ENCODE measurements at regions not wholly inside any gene's neighbourhood (a gene's known extent, or its start where the extent isn't known, plus 50 kb on each side); places are given as distances from the start of the nearest gene placed in this dataset.

DNA sequence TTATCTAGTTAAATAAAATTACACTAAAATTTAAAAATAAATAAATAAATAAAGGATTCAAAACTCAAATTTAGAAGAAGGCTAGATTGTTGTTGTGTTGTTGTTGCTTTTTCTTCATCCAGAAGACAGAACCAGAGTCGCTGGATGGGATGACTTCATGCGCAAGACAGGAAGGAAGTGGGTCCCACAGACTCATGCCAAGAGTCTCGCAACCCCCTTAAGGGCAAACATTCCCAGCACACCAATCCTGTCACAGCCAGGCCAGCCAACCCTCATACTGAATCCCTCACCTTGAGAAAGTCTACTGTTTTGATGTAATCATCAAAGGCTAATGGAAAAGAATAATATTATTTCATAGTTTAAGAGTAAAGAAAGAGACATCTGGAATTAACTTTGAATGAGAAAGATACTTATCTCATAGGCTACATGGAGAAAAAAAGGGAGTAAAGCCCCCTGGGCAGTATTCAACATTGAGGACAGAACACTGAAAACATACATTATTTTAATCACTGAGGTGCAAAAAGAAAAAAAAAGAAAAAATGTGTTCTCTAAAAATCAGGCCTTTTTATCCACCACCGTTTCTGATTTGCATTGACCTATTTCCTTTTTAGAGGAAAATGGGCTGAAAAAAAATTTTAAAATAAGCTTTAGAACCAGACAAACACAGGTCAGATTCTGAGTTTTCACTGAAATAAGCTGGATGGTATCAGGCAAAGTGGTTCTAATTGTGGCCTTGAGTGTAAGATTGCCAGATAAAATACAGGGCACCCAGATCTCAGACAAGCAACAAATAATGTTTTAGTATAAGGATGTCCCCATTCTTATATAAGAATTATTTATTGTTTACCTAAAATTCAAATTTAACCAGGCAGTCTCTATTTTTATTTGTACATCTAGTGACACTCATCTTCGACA is 826.5 kb downstream of the TNS3 start:
- H3K4me3 ChIP-seq (ENCODE audit: low read length, poor library complexity, severe bottlenecking): no peak overlapping the region
- H3K79me2 ChIP-seq (ENCODE audit: insufficient read depth, low read length): no peaks in the 10 kb centered on the region
- no peaks in the 10 kb centered on the region for H3K4me1 ChIP-seq (ENCODE audit: insufficient read depth, low read length, poor library complexity, severe bottlenecking)
- H3K9ac ChIP-seq (ENCODE audit: low read depth, low read length, poor library complexity, severe bottlenecking): no peak overlapping the region
- H3F3A ChIP-seq (ENCODE audit: low read depth): no peaks in the 10 kb centered on the region
- no peaks in the 10 kb centered on the region for H3K36me3 ChIP-seq (ENCODE audit: insufficient read depth, low read length)
- no peak overlapping the region for H2AFZ ChIP-seq (ENCODE audit: low read length)
- TF ChIP-seq EZH2phosphoT487 (IDR thresholded peaks at IDR 0.05; ENCODE audit: borderline replicate concordance): no peak
- TF ChIP-seq, protein P1, sequence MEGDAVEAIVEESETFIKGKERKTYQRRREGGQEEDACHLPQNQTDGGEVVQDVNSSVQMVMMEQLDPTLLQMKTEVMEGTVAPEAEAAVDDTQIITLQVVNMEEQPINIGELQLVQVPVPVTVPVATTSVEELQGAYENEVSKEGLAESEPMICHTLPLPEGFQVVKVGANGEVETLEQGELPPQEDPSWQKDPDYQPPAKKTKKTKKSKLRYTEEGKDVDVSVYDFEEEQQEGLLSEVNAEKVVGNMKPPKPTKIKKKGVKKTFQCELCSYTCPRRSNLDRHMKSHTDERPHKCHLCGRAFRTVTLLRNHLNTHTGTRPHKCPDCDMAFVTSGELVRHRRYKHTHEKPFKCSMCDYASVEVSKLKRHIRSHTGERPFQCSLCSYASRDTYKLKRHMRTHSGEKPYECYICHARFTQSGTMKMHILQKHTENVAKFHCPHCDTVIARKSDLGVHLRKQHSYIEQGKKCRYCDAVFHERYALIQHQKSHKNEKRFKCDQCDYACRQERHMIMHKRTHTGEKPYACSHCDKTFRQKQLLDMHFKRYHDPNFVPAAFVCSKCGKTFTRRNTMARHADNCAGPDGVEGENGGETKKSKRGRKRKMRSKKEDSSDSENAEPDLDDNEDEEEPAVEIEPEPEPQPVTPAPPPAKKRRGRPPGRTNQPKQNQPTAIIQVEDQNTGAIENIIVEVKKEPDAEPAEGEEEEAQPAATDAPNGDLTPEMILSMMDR (conservative IDR thresholded peaks at IDR 0.05; ENCODE audit: low read length): no peak
- no peaks in the 10 kb centered on the region for H3K9me3 ChIP-seq (ENCODE audit: insufficient read depth, low read depth, low read length)
- H4K20me1 ChIP-seq (ENCODE audit: insufficient read depth, low read length, poor library complexity, severe bottlenecking): no peaks in the 10 kb centered on the region
- no peaks in the 10 kb centered on the region for H3K9me2 ChIP-seq (replicated peaks; ENCODE audit: low read depth, low read length)
- H3K4me2 ChIP-seq (ENCODE audit: low read depth, low read length, poor library complexity, severe bottlenecking): no peak overlapping the region
- no peaks in the 10 kb centered on the region for H3K27me3 ChIP-seq (ENCODE audit: insufficient read depth, low read length, poor library complexity, severe bottlenecking)

DNA sequence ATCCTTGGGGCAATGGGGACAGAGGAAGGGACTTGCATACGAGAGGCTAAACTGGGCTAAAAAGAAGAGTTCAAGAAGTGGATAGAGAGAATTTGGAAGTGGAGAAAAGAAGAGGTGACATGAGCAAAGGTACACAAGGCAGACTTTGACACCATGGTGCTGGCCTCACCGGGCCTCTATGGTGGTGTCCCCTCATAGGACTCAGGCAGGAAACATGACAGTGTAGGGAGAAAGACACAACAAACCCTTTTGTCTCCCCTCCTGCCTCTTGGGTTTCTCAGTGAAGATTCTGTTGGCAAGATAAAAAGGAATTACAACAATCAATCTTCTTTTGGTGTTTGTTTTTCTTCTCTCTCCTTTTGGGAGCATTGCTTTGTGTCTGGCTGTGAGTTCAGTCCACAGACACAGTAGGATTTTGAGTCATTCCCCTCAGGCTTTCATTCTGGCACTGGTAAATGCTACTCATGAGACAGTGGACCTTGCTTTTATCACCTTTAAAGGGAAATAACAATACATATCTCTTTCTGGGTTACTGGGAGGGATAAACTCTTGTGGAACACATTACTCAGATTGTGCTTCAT is 827.7 kb downstream of the TNS3 start:
- H2AFZ ChIP-seq (ENCODE audit: low read length): no peak overlapping the region
- H3K9ac ChIP-seq (ENCODE audit: low read depth, low read length, poor library complexity, severe bottlenecking): no peak overlapping the region
- TF ChIP-seq, protein P1 (conservative IDR thresholded peaks at IDR 0.05; ENCODE audit: low read length): no peak
- no peak for TF ChIP-seq EZH2phosphoT487 (IDR thresholded peaks at IDR 0.05; ENCODE audit: borderline replicate concordance)
- H3K79me2 ChIP-seq (ENCODE audit: insufficient read depth, low read length): no peaks in the 10 kb centered on the region
- no peaks in the 10 kb centered on the region for H3F3A ChIP-seq (ENCODE audit: low read depth)
- H4K20me1 ChIP-seq (ENCODE audit: insufficient read depth, low read length, poor library complexity, severe bottlenecking): no peaks in the 10 kb centered on the region
- no peaks in the 10 kb centered on the region for H3K9me2 ChIP-seq (replicated peaks; ENCODE audit: low read depth, low read length)
- H3K36me3 ChIP-seq (ENCODE audit: insufficient read depth, low read length): no peaks in the 10 kb centered on the region
- H3K4me3 ChIP-seq (ENCODE audit: low read length, poor library complexity, severe bottlenecking): no peak overlapping the region
- H3K4me1 ChIP-seq (ENCODE audit: insufficient read depth, low read length, poor library complexity, severe bottlenecking): no peaks in the 10 kb centered on the region
- H3K4me2 ChIP-seq (ENCODE audit: low read depth, low read length, poor library complexity, severe bottlenecking): no peak overlapping the region
- no peaks in the 10 kb centered on the region for H3K27me3 ChIP-seq (ENCODE audit: insufficient read depth, low read length, poor library complexity, severe bottlenecking)
- H3K9me3 ChIP-seq (ENCODE audit: insufficient read depth, low read depth, low read length): no peaks in the 10 kb centered on the region

DNA sequence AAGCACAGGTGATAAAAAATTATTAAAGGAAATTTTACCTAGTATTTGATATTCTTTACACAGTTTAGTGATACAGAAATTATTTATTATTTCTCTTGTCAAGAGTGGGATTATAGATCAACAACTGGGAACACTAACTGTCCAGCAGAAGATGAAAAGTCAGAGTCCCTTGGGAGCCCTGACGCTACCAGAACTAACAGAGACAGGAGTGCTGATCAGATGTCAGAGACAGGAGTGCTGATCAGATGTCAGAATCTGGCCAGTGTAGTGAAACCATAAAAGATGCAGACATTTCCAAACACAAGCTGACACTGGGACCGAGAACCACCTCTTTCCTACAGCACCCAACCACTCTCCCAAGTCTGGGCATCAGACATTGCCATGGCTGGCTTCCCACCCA is 828.2 kb downstream of the TNS3 start:
- H3K4me1 ChIP-seq (ENCODE audit: insufficient read depth, low read length, poor library complexity, severe bottlenecking): no peaks in the 10 kb centered on the region
- no peaks in the 10 kb centered on the region for H4K20me1 ChIP-seq (ENCODE audit: insufficient read depth, low read length, poor library complexity, severe bottlenecking)
- TF ChIP-seq, protein P1 (conservative IDR thresholded peaks at IDR 0.05; ENCODE audit: low read length): no peak
- no peak for TF ChIP-seq EZH2phosphoT487 (IDR thresholded peaks at IDR 0.05; ENCODE audit: borderline replicate concordance)
- H3K4me2 ChIP-seq (ENCODE audit: low read depth, low read length, poor library complexity, severe bottlenecking): no peak overlapping the region
- H3K9me3 ChIP-seq (ENCODE audit: insufficient read depth, low read depth, low read length): no peaks in the 10 kb centered on the region
- no peaks in the 10 kb centered on the region for H3F3A ChIP-seq (ENCODE audit: low read depth)
- H3K79me2 ChIP-seq (ENCODE audit: insufficient read depth, low read length): no peaks in the 10 kb centered on the region
- no peak overlapping the region for H3K4me3 ChIP-seq (ENCODE audit: low read length, poor library complexity, severe bottlenecking)
- no peak overlapping the region for H2AFZ ChIP-seq (ENCODE audit: low read length)
- no peak overlapping the region for H3K9ac ChIP-seq (ENCODE audit: low read depth, low read length, poor library complexity, severe bottlenecking)
- no peaks in the 10 kb centered on the region for H3K9me2 ChIP-seq (replicated peaks; ENCODE audit: low read depth, low read length)
- H3K36me3 ChIP-seq (ENCODE audit: insufficient read depth, low read length): no peaks in the 10 kb centered on the region
- H3K27me3 ChIP-seq (ENCODE audit: insufficient read depth, low read length, poor library complexity, severe bottlenecking): no peaks in the 10 kb centered on the region
